Spleen (tissue), 11 donors: ENCODE measurements at regions not wholly inside any gene's neighbourhood (a gene's known extent, or its start where the extent isn't known, plus 50 kb on each side); places are given as distances from the start of the nearest gene placed in this dataset.

Source experiments
- DNase-seq: peaks from one replicate; pipeline ENCODE4 v3.0.0-alpha.2; 2020
- H3K27ac ChIP-seq, 8 donors: fragments of 200-600 bp; sonication (generic) in 7 of 8; 1 replicate in 4 of 8; 2 replicates in 4 of 8; pipeline versions ENCODE4 v1.5.0 to v1.8.0; 2016 to 2021; ENCODE audit warnings: inconsistent platforms in 4 of 8, mild to moderate bottlenecking in 4 of 8, moderate library complexity in 1 of 8
- H3K27me3 ChIP-seq, 7 donors: fragments of 200-600 bp; sonication (generic) in 6 of 7; replicated peaks in 1 of 7; 1 replicate in 4 of 7; 2 replicates in 3 of 7; pipeline versions ENCODE4 v1.5.0 to v1.8.0; 2016 to 2021; ENCODE audit warnings: inconsistent platforms in 3 of 7, mild to moderate bottlenecking in 1 of 7
- H3K36me3 ChIP-seq, 6 donors: fragments of 200-600 bp; sonication (generic) in 5 of 6; 1 replicate in 4 of 6; 2 replicates in 2 of 6; pipeline versions ENCODE4 v1.5.0 to v1.8.0; 2016 to 2021; ENCODE audit warnings: inconsistent platforms in 2 of 6
- H3K4me1 ChIP-seq, 6 donors: fragments of 200-600 bp; sonication (generic) in 5 of 6; 1 replicate in 3 of 6; 2 replicates in 3 of 6; pipeline versions ENCODE4 v1.5.0 to v1.8.0; 2016 to 2021; ENCODE audit warnings: inconsistent platforms in 3 of 6
- H3K4me3 ChIP-seq, 8 donors: fragments of 200-600 bp; sonication (generic) in 7 of 8; 1 replicate in 4 of 8; 2 replicates in 4 of 8; pipeline versions ENCODE4 v1.5.0 to v1.8.0; 2016 to 2021; ENCODE audit warnings: inconsistent platforms in 4 of 8, mild to moderate bottlenecking in 4 of 8, moderate library complexity in 2 of 8
- H3K9me3 ChIP-seq, 8 donors: fragments of 200-600 bp; sonication (generic) in 7 of 8; 1 replicate in 4 of 8; 2 replicates in 4 of 8; pipeline versions ENCODE4 v1.5.0 to v1.8.0; 2016 to 2021; ENCODE audit warnings: inconsistent platforms in 4 of 8
- POLR2A ChIP-seq, 3 donors: fragments of 450-650 bp; IDR thresholded peaks; one replicate each; pipeline ENCODE4 v1.5.1; 2017; ENCODE audit warnings: antibody characterized with exemption in 3 of 3, mild to moderate bottlenecking in 1 of 3
- POLR2AphosphoS5 ChIP-seq, 3 donors: sonication (generic); formaldehyde crosslinking; IDR thresholded peaks; one replicate each; pipeline ENCODE4 v1.5.1; 2017; ENCODE audit warnings: antibody characterized with exemption in 3 of 3
- WGBS, 5 donors: extraction: QIAGEN DNeasy Blood & Tissue Kit in 3 of 5; methylation state at CpG; one replicate each; pipeline versions ENCODE4 v1.1.5 to v1.1.7; 2013 to 2018; 5-methylcytosine and 5-hydroxymethylcytosine counted together
- intact Hi-C: fragments of 100-400 bp; cut with DNase I; formaldehyde crosslinking; loops from one replicate; pipeline ENCODE4 v1.15.0; 2023; ENCODE audit warnings: low total_unique reads
- TF ChIP-seq, protein P1 (sequence below), 11 experiments: fragments of 200-600 bp in 7 of 11; fragments of 450-650 bp in 4 of 11; sonication (generic) in 4 of 11; IDR thresholded peaks in 8 of 11; conservative IDR thresholded peaks in 3 of 11; 1 replicate in 7 of 11; 2 replicates in 4 of 11; pipeline versions ENCODE4 v1.4.0 to v1.8.0; 2016 to 2021; ENCODE audit warnings: antibody characterized with exemption in 11 of 11, inconsistent platforms in 4 of 11, mild to moderate bottlenecking in 1 of 11
- donor health status: healthy with polysubstance abuse.
- donor health status: DM: no; HTN: no; CAD: no; lungs with moderate emphysema.
- donor health status: DM: no; HTN: no; CAD: no.
- donor health status: Bipolar disorder and iron deficiency.
- donor health status: healthy.
- donor health status: DM: no; HTN: no; CAD: no.
- donor health status: DM: yes; HTN: yes; CAD: no.

DNA sequence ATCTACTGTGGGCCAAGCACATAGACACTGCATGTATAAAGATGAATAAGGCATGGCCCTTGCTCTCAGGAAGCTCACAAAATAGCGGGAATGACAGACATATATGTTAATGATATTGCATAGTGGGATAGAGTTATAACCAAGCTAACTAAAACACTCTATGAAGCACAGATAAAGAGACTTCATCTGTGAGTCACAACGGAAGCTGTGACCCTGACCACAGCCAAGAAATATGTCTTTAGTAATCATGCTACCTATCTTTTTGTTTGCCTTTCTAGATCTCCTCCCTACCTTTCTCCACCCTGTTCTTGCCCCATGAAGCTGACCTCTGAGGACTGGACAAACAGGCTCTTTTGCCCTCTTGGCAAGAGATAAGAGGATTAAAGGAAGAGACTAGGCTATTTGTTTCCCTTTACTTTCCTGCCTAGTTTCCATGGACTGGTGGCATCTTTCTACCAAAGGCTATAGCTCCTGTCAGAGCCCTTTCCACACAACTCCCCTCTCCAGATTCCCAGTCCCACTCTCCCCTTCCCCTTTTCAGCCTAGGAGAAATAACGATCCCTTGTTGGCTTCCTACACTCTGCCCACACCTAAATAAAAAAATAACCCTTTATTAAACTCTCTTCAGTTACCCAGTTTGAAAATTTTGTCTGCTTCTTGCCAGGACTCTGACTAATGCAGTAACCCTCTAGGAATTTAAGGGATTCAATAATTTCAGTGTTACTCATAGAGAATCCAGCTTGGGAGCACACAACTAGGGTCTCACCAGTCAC, 504.9 kb upstream of the MARCKS start:
- Histone ChIP-seq H3K4me3 (no peak overlapping the region), H3K36me3 (no peaks in the 10 kb centered on the region), H3K9me3 (no peaks in the 10 kb centered on the region), H3K4me1 (no peaks in the 10 kb centered on the region), H3K27ac (no peak overlapping the region), H3K27me3 (no peaks in the 10 kb centered on the region)
- no peak for DNase-seq
- TF ChIP-seq, protein P1, sequence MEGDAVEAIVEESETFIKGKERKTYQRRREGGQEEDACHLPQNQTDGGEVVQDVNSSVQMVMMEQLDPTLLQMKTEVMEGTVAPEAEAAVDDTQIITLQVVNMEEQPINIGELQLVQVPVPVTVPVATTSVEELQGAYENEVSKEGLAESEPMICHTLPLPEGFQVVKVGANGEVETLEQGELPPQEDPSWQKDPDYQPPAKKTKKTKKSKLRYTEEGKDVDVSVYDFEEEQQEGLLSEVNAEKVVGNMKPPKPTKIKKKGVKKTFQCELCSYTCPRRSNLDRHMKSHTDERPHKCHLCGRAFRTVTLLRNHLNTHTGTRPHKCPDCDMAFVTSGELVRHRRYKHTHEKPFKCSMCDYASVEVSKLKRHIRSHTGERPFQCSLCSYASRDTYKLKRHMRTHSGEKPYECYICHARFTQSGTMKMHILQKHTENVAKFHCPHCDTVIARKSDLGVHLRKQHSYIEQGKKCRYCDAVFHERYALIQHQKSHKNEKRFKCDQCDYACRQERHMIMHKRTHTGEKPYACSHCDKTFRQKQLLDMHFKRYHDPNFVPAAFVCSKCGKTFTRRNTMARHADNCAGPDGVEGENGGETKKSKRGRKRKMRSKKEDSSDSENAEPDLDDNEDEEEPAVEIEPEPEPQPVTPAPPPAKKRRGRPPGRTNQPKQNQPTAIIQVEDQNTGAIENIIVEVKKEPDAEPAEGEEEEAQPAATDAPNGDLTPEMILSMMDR (IDR thresholded peaks at IDR 0.05 in 8 of 11, conservative IDR thresholded peaks at IDR 0.05 in 3 of 11): no peak
- TF ChIP-seq POLR2A (IDR thresholded peaks at IDR 0.05): no peak
- no peak for TF ChIP-seq POLR2AphosphoS5 (IDR thresholded peaks at IDR 0.05)
- WGBS, 5 donors: 61 to 73% (median 70%) methylated on average over 3 of the region's 3 CpGs
- intact Hi-C loops: no loop called here

DNA sequence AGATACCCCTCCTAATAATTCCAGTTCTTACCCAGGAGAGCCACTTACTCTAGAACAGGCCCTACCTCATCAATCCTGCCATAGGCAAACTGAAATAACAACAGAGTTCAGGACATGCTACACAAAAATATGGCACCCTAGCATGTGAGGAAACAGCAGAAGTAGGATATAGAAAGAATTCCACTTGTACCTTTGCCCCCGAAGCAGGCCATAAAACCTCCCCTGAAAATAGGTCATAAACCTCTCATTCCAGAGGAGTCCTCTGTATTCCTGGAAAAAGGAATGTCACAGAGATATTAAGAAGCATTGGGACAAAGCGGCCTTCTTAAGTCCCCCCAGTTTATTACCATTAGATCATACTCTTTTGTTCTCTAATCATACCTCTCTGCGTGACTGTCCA, 504.3 kb upstream of the MARCKS start:
- 62 to 93% (median 78%) methylated on average over 3 of the region's 3 CpGs for WGBS, 5 donors

DNA sequence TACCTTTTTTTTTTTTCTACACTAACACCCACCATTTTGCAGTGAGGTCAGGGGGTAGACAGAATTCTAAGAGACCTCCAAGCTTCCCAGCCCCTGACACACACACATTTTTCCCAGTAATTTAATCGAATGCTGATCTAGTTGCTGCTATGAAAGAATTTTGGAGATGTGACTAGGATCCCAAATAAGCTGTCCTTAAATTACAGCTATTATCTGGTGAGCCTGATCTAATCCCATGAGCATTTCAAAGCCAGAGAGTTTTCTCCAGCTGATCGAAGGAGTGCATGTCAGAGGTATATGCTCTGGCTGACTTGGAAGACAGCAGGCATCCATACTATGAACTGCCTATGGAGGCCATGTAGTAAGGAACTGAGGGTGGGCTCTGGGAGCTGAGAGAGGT, 503.8 kb upstream of the MARCKS start:
- TF ChIP-seq POLR2A (IDR thresholded peaks at IDR 0.05) (no peak), POLR2AphosphoS5 (IDR thresholded peaks at IDR 0.05) (no peak)
- TF ChIP-seq, protein P1 (IDR thresholded peaks at IDR 0.05 in 8 of 11, conservative IDR thresholded peaks at IDR 0.05 in 3 of 11): no peak
- Histone ChIP-seq H3K9me3 (no peaks in the 10 kb centered on the region), H3K27me3 (no peaks in the 10 kb centered on the region), H3K4me3 (no peak overlapping the region), H3K27ac (no peak overlapping the region), H3K36me3 (no peaks in the 10 kb centered on the region), H3K4me1 (no peaks in the 10 kb centered on the region)
- 81 to 95% (median 89%) methylated on average over 2 of the region's 2 CpGs for WGBS, 5 donors
- intact Hi-C loops: no loop called here
- no peak for DNase-seq

More for the DNA sequence above, 504.3 kb upstream of the MARCKS start:
- no peak for DNase-seq
- Histone ChIP-seq H3K36me3 (no peaks in the 10 kb centered on the region), H3K4me3 (no peak overlapping the region), H3K9me3 (no peaks in the 10 kb centered on the region), H3K27me3 (no peaks in the 10 kb centered on the region), H3K4me1 (no peaks in the 10 kb centered on the region), H3K27ac (no peak overlapping the region)
- intact Hi-C loops: no loop called here
- TF ChIP-seq, protein P1 (IDR thresholded peaks at IDR 0.05 in 8 of 11, conservative IDR thresholded peaks at IDR 0.05 in 3 of 11): no peak
- TF ChIP-seq POLR2AphosphoS5 (IDR thresholded peaks at IDR 0.05): no peak
- TF ChIP-seq POLR2A (IDR thresholded peaks at IDR 0.05): no peak

DNA sequence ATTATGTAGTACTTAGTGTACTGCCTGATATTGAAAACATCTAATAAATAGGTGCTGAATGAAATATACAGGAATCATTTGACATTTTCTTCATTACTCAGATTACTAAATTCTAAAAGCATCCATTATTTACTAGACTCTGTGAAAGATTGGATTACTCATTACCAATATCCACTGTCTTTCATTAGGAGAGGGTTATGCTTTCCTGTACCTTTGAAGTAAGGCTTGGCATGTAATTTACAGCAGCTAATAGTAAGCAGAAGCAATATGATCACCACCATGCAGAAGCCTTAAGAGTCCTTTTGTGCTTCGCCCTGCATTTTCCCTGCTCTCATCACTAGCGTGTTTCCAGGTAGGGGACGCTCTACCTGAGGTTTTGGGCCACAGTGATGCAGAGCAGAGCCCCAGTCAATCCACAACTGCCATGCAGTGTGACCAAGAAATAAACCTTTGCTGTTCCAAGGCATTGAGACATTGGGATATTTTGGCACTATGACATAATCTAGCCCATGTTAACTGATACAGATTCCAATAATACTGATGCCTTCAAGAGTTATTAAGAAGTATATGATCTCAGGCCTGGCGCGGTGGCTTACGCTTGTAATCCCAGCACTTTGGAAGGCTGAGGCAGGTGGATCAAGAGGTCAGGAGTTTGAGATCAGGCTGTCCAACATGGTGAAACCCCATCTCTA, 502.8 kb upstream of the MARCKS start:
- no peaks in the 10 kb centered on the region for H3K36me3 ChIP-seq
- H3K4me1 ChIP-seq: no peaks in the 10 kb centered on the region
- WGBS, 5 donors: 78 to 89% (median 87%) methylated on average over 6 of the region's 6 CpGs
- DNase-seq: no peak
- no peak overlapping the region for H3K4me3 ChIP-seq
- H3K27me3 ChIP-seq: no peaks in the 10 kb centered on the region
- H3K27ac ChIP-seq: no peak overlapping the region
- TF ChIP-seq, protein P1 (IDR thresholded peaks at IDR 0.05 in 8 of 11, conservative IDR thresholded peaks at IDR 0.05 in 3 of 11): no peak
- TF ChIP-seq POLR2AphosphoS5 (IDR thresholded peaks at IDR 0.05) (no peak), POLR2A (IDR thresholded peaks at IDR 0.05) (no peak)
- intact Hi-C loops: no loop called here
- no peaks in the 10 kb centered on the region for H3K9me3 ChIP-seq
